HCT116 (cell line): ENCODE measurements at regions not wholly inside any gene's neighbourhood (a gene's known extent, or its start where the extent isn't known, plus 50 kb on each side); places are given as distances from the start of the nearest gene placed in this dataset.

Source experiments
- ATAC-seq: fragments of 200-7000 bp; cut with Tn5 transposase; 2 replicates; pipeline ENCODE4 v1.9.1; 2020; ENCODE audit warnings: mild to moderate bottlenecking, moderate library complexity
- BruUV-seq: library from RNA; stranded (reverse); fragments of 400-500 nt; replicated peaks from 2 replicates; lab custom pipeline; 2021; lab: Mats Ljungman, UMichigan
- CTCF ChIA-PET: fragments of 300-600 bp; sonication (Branson Sonifier 250); formaldehyde crosslinking; loops from one replicate; lab custom pipeline; 2021; ENCODE audit warnings: antibody characterized with exemption; lab: Charles Lee
- POLR2A ChIA-PET: fragments of 300-600, 350-600 bp; sonication (Branson Sonifier 250); formaldehyde crosslinking; loops from one replicate; lab custom pipeline; 2021; ENCODE audit warnings: antibody characterized with exemption; lab: Charles Lee
- RAD21 ChIA-PET, 2 experiments: fragments of 300-600 bp; sonication (Branson Sonifier 250); formaldehyde crosslinking; loops; one replicate each; lab custom pipeline; 2023; ENCODE audit warnings: low total read pairs in 2 of 2; ENCODE audit not compliant: uncharacterized antibody in 2 of 2, unreplicated experiment in 2 of 2, low non-redundant PET in 1 of 2; lab: Charles Lee
- DNase-seq: peaks from one replicate; pipeline ENCODE4 v3.0.0-alpha.2; 2010; ENCODE audit warnings: low read depth, low spot score
- H2AFZ ChIP-seq: fragments of 200-600 bp; shearing (Covaris generic), sonication (generic); 2 replicates; pipeline ENCODE4 v1.6.1; 2017; ENCODE audit warnings: low read depth, mixed run types, mixed read lengths, antibody characterized with exemption, low read length; ENCODE audit not compliant: poor library complexity, severe bottlenecking
- H3K27ac ChIP-seq: 2 replicates; pipeline ENCODE4 v1.5.1; 2012; ENCODE audit warnings: low read depth, low read length
- H3K27me3 ChIP-seq: fragments of 200-600 bp; sonication (generic); 2 replicates; pipeline ENCODE4 v1.6.1; 2016; ENCODE audit warnings: mixed run types, low read length, mixed read lengths; ENCODE audit not compliant: insufficient read depth
- H3K36me3 ChIP-seq, 2 experiments: fragments of 200-500 bp in 1 of 2; fragments of 200-600 bp in 1 of 2; sonication (Bioruptor generic) in 1 of 2; sonication (generic) in 1 of 2; 2 replicates each; pipeline versions ENCODE4 v1.5.1 to v1.6.1; 2014 to 2016; ENCODE audit warnings: low read length in 2 of 2, inconsistent platforms in 1 of 2, mixed read lengths in 1 of 2, mixed run types in 1 of 2; ENCODE audit not compliant: insufficient read depth in 2 of 2, control insufficient read depth in 1 of 2
- H3K4me1 ChIP-seq, 2 experiments: fragments of 200-600 bp in 1 of 2; sonication (generic) in 1 of 2; 2 replicates each; pipeline versions ENCODE4 v1.5.1 to v1.6.1; 2012 to 2017; ENCODE audit warnings: low read length in 2 of 2, inconsistent platforms in 1 of 2, mild to moderate bottlenecking in 1 of 2, mixed read lengths in 1 of 2, mixed run types in 1 of 2, moderate library complexity in 1 of 2; ENCODE audit not compliant: insufficient read depth in 2 of 2, control insufficient read depth in 1 of 2
- H3K4me2 ChIP-seq: fragments of 200-600 bp; sonication (generic); 2 replicates; pipeline ENCODE4 v1.6.1; 2017; ENCODE audit warnings: mixed run types, low read length, mixed read lengths
- H3K4me3 ChIP-seq, 2 experiments: fragments of 200-600 bp in 1 of 2; sonication (generic) in 1 of 2; replicated peaks in 1 of 2; 2 replicates each; pipeline ENCODE4 v1.5.1; 2011 to 2016; ENCODE audit warnings: low read length in 2 of 2, control low read depth in 1 of 2, low read depth in 1 of 2, mild to moderate bottlenecking in 1 of 2, mixed read lengths in 1 of 2, mixed run types in 1 of 2
- H3K79me2 ChIP-seq: fragments of 200-600 bp; sonication (generic); 2 replicates; pipeline ENCODE4 v1.6.1; 2017; ENCODE audit warnings: mild to moderate bottlenecking, mixed run types, low read length, moderate library complexity, mixed read lengths; ENCODE audit not compliant: insufficient read depth
- H3K9ac ChIP-seq: fragments of 200-600 bp; sonication (generic); 2 replicates; pipeline ENCODE4 v1.6.1; 2016; ENCODE audit warnings: low read length, mixed read lengths
- H3K9me2 ChIP-seq: fragments of 200-600 bp; sonication (generic), shearing (Covaris generic); 2 replicates; pipeline ENCODE4 v1.6.1; 2017; ENCODE audit warnings: mixed run types, mild to moderate bottlenecking, moderate library complexity; ENCODE audit not compliant: insufficient read depth
- H3K9me3 ChIP-seq, 2 experiments: fragments of 200-500 bp in 1 of 2; fragments of 200-600 bp in 1 of 2; sonication (Bioruptor generic) in 1 of 2; sonication (generic) in 1 of 2; 2 replicates each; pipeline ENCODE4 v1.6.1; 2014 to 2017; ENCODE audit warnings: low read length in 2 of 2, mixed read lengths in 2 of 2, inconsistent platforms in 1 of 2, low read depth in 1 of 2, mild to moderate bottlenecking in 1 of 2, mixed run types in 1 of 2, moderate library complexity in 1 of 2; ENCODE audit not compliant: control insufficient read depth in 1 of 2, insufficient read depth in 1 of 2
- H4K20me1 ChIP-seq: fragments of 200-600 bp; sonication (generic), shearing (Covaris generic); 2 replicates; pipeline ENCODE4 v1.6.1; 2017; ENCODE audit warnings: mixed run types, mild to moderate bottlenecking, moderate library complexity; ENCODE audit not compliant: insufficient read depth
- CEBPB ChIP-seq: IDR thresholded peaks from 2 replicates; pipeline ENCODE4 v1.6.1; 2012; ENCODE audit warnings: low read depth
- JUND ChIP-seq: IDR thresholded peaks from 2 replicates; pipeline ENCODE4 v1.6.1; 2012
- MAX ChIP-seq: IDR thresholded peaks from 2 replicates; pipeline ENCODE4 v1.6.1; 2012
- POLR2A ChIP-seq: IDR thresholded peaks from 2 replicates; pipeline ENCODE4 v1.7.0; 2011; ENCODE audit warnings: borderline replicate concordance; ENCODE audit not compliant: insufficient read depth, insufficient read length; ENCODE audit errors: extremely low read depth
- POLR2AphosphoS5 ChIP-seq: IDR thresholded peaks from 2 replicates; pipeline ENCODE4 v1.6.1; 2011; ENCODE audit warnings: mild to moderate bottlenecking, low read depth, low read length, moderate library complexity
- RAD21 ChIP-seq: IDR thresholded peaks from 2 replicates; pipeline ENCODE4 v1.6.1; 2012; ENCODE audit warnings: low read depth, mild to moderate bottlenecking
- SIN3A ChIP-seq: IDR thresholded peaks from 2 replicates; pipeline ENCODE4 v1.6.1; 2012; ENCODE audit warnings: low read depth
- YY1 ChIP-seq: IDR thresholded peaks from 2 replicates; pipeline ENCODE4 v1.6.1; 2011; ENCODE audit warnings: low read length, low read depth, moderate library complexity, mild to moderate bottlenecking; ENCODE audit not compliant: insufficient replicate concordance; ENCODE audit errors: extremely low read depth
- ZNF274 ChIP-seq: fragments of 200-500 bp; sonication (Bioruptor generic); IDR thresholded peaks from 2 replicates; pipeline ENCODE4 v1.6.1; 2014; ENCODE audit warnings: mild to moderate bottlenecking, low read depth, low read length, inconsistent platforms
- intact Hi-C: fragments of 100-400 bp; cut with micrococcal nuclease; formaldehyde crosslinking; loops from 2 replicates; pipeline ENCODE4 v1.10.0; 2022
- TF ChIP-seq, protein P1 (sequence below), 3 experiments: fragments of 200-600 bp in 1 of 3; sonication (generic) in 1 of 3; IDR thresholded peaks in 2 of 3; conservative IDR thresholded peaks in 1 of 3; 2 replicates each; pipeline ENCODE4 v1.5.1; 2012 to 2017; ENCODE audit warnings: low read depth in 2 of 3, low read length in 2 of 3, antibody characterized with exemption in 1 of 3, borderline replicate concordance in 1 of 3, control low read depth in 1 of 3, mild to moderate bottlenecking in 1 of 3, mixed read lengths in 1 of 3, mixed run types in 1 of 3, moderate library complexity in 1 of 3; ENCODE audit not compliant: insufficient read depth in 1 of 3
- TF ChIP-seq, protein P2 (sequence below): IDR thresholded peaks from 2 replicates; pipeline ENCODE4 v1.6.1; 2011; ENCODE audit warnings: mild to moderate bottlenecking, low read length, moderate library complexity; ENCODE audit not compliant: insufficient replicate concordance; ENCODE audit errors: extremely low read depth
- TF ChIP-seq, protein P3 (sequence below): IDR thresholded peaks from 2 replicates; pipeline ENCODE4 v1.6.1; 2012

GRCh38 chr18:77197073-77197472, 52.6 kb upstream of the GALR1 start:
- TF ChIP-seq RAD21 (peak; percentile 49; the same call in 1 of the 2 replicates), JUND (no peak)
- TF ChIP-seq, protein P1, sequence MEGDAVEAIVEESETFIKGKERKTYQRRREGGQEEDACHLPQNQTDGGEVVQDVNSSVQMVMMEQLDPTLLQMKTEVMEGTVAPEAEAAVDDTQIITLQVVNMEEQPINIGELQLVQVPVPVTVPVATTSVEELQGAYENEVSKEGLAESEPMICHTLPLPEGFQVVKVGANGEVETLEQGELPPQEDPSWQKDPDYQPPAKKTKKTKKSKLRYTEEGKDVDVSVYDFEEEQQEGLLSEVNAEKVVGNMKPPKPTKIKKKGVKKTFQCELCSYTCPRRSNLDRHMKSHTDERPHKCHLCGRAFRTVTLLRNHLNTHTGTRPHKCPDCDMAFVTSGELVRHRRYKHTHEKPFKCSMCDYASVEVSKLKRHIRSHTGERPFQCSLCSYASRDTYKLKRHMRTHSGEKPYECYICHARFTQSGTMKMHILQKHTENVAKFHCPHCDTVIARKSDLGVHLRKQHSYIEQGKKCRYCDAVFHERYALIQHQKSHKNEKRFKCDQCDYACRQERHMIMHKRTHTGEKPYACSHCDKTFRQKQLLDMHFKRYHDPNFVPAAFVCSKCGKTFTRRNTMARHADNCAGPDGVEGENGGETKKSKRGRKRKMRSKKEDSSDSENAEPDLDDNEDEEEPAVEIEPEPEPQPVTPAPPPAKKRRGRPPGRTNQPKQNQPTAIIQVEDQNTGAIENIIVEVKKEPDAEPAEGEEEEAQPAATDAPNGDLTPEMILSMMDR (IDR thresholded peaks at IDR 0.05 in 2 of 3, conservative IDR thresholded peaks at IDR 0.05 in 1 of 3; ENCODE audit: borderline replicate concordance in 1 of 3, insufficient read depth in 1 of 3, low read depth in 2 of 3, low read length in 2 of 3), result peak; percentile 47 to 56 (median 49); a peak in 5 of 6 replicates

DNA sequence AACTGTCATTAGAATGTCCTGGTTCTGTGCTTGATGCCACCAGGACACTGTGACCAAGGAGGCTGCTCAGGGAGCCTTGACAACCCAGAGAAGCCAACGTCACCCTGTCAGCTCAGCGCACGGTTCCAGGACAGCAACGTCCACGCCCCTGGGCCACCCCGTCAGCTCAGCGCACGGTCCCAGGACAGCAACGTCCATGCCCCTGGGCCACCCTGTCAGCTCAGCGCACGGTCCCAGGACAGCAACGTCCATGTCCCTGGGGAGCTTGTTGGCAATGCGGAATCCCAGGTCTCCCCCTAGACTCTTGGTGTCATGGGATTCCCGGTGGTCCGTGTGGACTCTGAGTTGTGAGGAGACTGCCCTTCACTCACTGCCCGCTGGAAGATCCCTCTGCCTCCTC, 51.0 kb upstream of the GALR1 start:
- DNase-seq (no peak), ATAC-seq (no peak)
- ChIA-PET POLR2A (no interaction called here), RAD21 (no interaction called here), CTCF (interaction anchor here (2.8 kb wide), 1 partner anchor 13 kb away, joined by 13 read pairs; no protein-coding TSS in a partner anchor)
- intact Hi-C loops, result loop anchor here (5.0 kb wide), 1 partner anchor 196 kb away; no protein-coding TSS in a partner anchor
- no peaks in the 10 kb centered on the region for H3K36me3 ChIP-seq
- H3K4me1 ChIP-seq, result peaks cover 0 to 9% of the 10 kb centered on the region in 2 experiments; a peak in 2 of 4 replicates
- no peak overlapping the region for H3K4me3 ChIP-seq
- H3K27ac ChIP-seq, result no peak overlapping the region
- H3K27me3 ChIP-seq, result no peaks in the 10 kb centered on the region
- H3K9ac ChIP-seq, result no peak overlapping the region
- no peaks in the 10 kb centered on the region for H3K9me3 ChIP-seq
- H2AFZ ChIP-seq, result no peak overlapping the region
- no TSS peak for BruUV-seq
- H3K9me2 ChIP-seq, result no peaks in the 10 kb centered on the region
- H3K4me2 ChIP-seq, result no peak overlapping the region
- no peaks in the 10 kb centered on the region for H3K79me2 ChIP-seq
- H4K20me1 ChIP-seq, result no peaks in the 10 kb centered on the region
- TF ChIP-seq POLR2AphosphoS5, result no peak
- TF ChIP-seq, protein P1 (IDR thresholded peaks at IDR 0.05 in 2 of 3, conservative IDR thresholded peaks at IDR 0.05 in 1 of 3; ENCODE audit: borderline replicate concordance in 1 of 3, insufficient read depth in 1 of 3, low read depth in 2 of 3, low read length in 2 of 3), result no peak
- no peak for TF ChIP-seq CEBPB
- TF ChIP-seq, protein P2, sequence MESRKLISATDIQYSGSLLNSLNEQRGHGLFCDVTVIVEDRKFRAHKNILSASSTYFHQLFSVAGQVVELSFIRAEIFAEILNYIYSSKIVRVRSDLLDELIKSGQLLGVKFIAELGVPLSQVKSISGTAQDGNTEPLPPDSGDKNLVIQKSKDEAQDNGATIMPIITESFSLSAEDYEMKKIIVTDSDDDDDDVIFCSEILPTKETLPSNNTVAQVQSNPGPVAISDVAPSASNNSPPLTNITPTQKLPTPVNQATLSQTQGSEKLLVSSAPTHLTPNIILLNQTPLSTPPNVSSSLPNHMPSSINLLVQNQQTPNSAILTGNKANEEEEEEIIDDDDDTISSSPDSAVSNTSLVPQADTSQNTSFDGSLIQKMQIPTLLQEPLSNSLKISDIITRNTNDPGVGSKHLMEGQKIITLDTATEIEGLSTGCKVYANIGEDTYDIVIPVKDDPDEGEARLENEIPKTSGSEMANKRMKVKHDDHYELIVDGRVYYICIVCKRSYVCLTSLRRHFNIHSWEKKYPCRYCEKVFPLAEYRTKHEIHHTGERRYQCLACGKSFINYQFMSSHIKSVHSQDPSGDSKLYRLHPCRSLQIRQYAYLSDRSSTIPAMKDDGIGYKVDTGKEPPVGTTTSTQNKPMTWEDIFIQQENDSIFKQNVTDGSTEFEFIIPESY, result no peak
- TF ChIP-seq JUND, result no peak
- no peak for TF ChIP-seq ZNF274
- TF ChIP-seq YY1, result no peak
- TF ChIP-seq POLR2A, result no peak
- TF ChIP-seq, protein P3, sequence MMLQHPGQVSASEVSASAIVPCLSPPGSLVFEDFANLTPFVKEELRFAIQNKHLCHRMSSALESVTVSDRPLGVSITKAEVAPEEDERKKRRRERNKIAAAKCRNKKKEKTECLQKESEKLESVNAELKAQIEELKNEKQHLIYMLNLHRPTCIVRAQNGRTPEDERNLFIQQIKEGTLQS, result no peak
- no peak for TF ChIP-seq MAX
- TF ChIP-seq SIN3A, result no peak

More at GRCh38 chr18:77197073-77197472, 52.6 kb upstream of the GALR1 start:
- ChIA-PET POLR2A (no interaction called here), RAD21 (no interaction called here), CTCF (interaction anchor here (1.1 to 2.8 kb wide), 3 partner anchors 11 to 197 kb away, joined by 3 to 13 read pairs (median 3); no protein-coding TSS in a partner anchor)
- no peaks in the 10 kb centered on the region for H3K79me2 ChIP-seq
- ATAC-seq, result peak; percentile 80
- peaks cover 0 to 9% of the 10 kb centered on the region in 2 experiments; a peak in 2 of 4 replicates for H3K4me1 ChIP-seq
- H3K9me2 ChIP-seq, result no peaks in the 10 kb centered on the region
- H3K4me2 ChIP-seq, result no peak overlapping the region
- H2AFZ ChIP-seq, result no peak overlapping the region
- H3K9ac ChIP-seq, result no peak overlapping the region
- no peaks in the 10 kb centered on the region for H3K9me3 ChIP-seq
- peak; percentile 13 for DNase-seq
- H3K36me3 ChIP-seq, result no peaks in the 10 kb centered on the region
- no peaks in the 10 kb centered on the region for H3K27me3 ChIP-seq
- no peak overlapping the region for H3K27ac ChIP-seq
- intact Hi-C loops, result loop anchor here (5.0 kb wide), 1 partner anchor 195 kb away; no protein-coding TSS in a partner anchor
- no peak overlapping the region for H3K4me3 ChIP-seq
- H4K20me1 ChIP-seq, result no peaks in the 10 kb centered on the region
- BruUV-seq, result no TSS peak
